SK-N-SH (cell line): ENCODE measurements at regions not wholly inside any gene's neighbourhood (a gene's known extent, or its start where the extent isn't known, plus 50 kb on each side); places are given as distances from the start of the nearest gene placed in this dataset.
A peak's percentile ranks its signal among the peaks of the same experiment; 100 is the strongest.

Experiments used
- CTCF ChIA-PET: fragments of 300-600, 350-600 bp; formaldehyde crosslinking; extraction: SDS; loops from one replicate; lab custom pipeline; 2021; lab: Yijun Ruan, JAX
- POLR2A ChIA-PET: fragments of 350-600 bp; sonication (Branson Sonifier 250); formaldehyde crosslinking; extraction: SDS; loops from one replicate; lab custom pipeline; 2020; ENCODE audit warnings: antibody characterized with exemption, inconsistent platforms; lab: Yijun Ruan, JAX
- DNase-seq: peaks from one replicate; pipeline ENCODE4 v3.0.0; 2012
- H2AFZ ChIP-seq: fragments of 200-600 bp; sonication (generic); 2 replicates; pipeline ENCODE4 v1.8.1; 2016; ENCODE audit warnings: antibody characterized with exemption, mild to moderate bottlenecking, low read depth
- H3F3A ChIP-seq: fragments of 200-600 bp; sonication (generic); replicated peaks from 2 replicates; pipeline ENCODE3; 2016; ENCODE audit warnings: antibody characterized with exemption, mild to moderate bottlenecking; ENCODE audit not compliant: insufficient read depth
- H3K27ac ChIP-seq, 2 experiments: fragments of 200-500 bp in 1 of 2; fragments of 200-600 bp in 1 of 2; sonication (Bioruptor generic) in 1 of 2; sonication (generic), shearing (Covaris generic) in 1 of 2; 2 replicates each; pipeline versions ENCODE4 v1.5.1 to v1.6.1; 2014 to 2016; ENCODE audit warnings: low read depth in 2 of 2, inconsistent platforms in 1 of 2, low read length in 1 of 2, mild to moderate bottlenecking in 1 of 2, mixed read lengths in 1 of 2
- H3K27me3 ChIP-seq: fragments of 200-600 bp; sonication (generic), shearing (Covaris generic); 2 replicates; pipeline ENCODE4 v1.6.1; 2016; ENCODE audit warnings: mixed run types; ENCODE audit not compliant: insufficient read depth
- H3K36me3 ChIP-seq, 2 experiments: fragments of 200-500 bp in 1 of 2; fragments of 200-600 bp in 1 of 2; sonication (Bioruptor generic) in 1 of 2; sonication (generic) in 1 of 2; replicated peaks in 1 of 2; 2 replicates each; pipeline versions ENCODE3 to v1.5.1; 2014 to 2016; ENCODE audit warnings: low read length in 1 of 2, mild to moderate bottlenecking in 1 of 2; ENCODE audit not compliant: insufficient read depth in 2 of 2, control insufficient read depth in 1 of 2
- H3K4me1 ChIP-seq, 2 experiments: fragments of 200-500 bp in 1 of 2; fragments of 200-600 bp in 1 of 2; sonication (Bioruptor generic) in 1 of 2; sonication (generic), shearing (Covaris generic) in 1 of 2; 2 replicates each; pipeline versions ENCODE4 v1.5.1 to v1.6.1; 2014 to 2016; ENCODE audit warnings: low read depth in 1 of 2, low read length in 1 of 2, mixed run types in 1 of 2; ENCODE audit not compliant: insufficient read depth in 2 of 2, control insufficient read depth in 1 of 2
- H3K4me2 ChIP-seq: fragments of 200-600 bp; sonication (generic), shearing (Covaris generic); 2 replicates; pipeline ENCODE4 v1.6.1; 2017; ENCODE audit warnings: mixed run types
- H3K4me3 ChIP-seq, 2 experiments: fragments of 200-500 bp in 1 of 2; fragments of 200-600 bp in 1 of 2; sonication (Bioruptor generic) in 1 of 2; sonication (generic), shearing (Covaris generic) in 1 of 2; 2 replicates each; pipeline versions ENCODE4 v1.5.1 to v1.8.1; 2014 to 2016; ENCODE audit warnings: low read depth in 2 of 2, inconsistent platforms in 1 of 2, low read length in 1 of 2, mild to moderate bottlenecking in 1 of 2, mixed read lengths in 1 of 2, moderate library complexity in 1 of 2
- H3K79me2 ChIP-seq: fragments of 200-600 bp; sonication (generic); 2 replicates; pipeline ENCODE4 v1.8.1; 2017; ENCODE audit warnings: mild to moderate bottlenecking; ENCODE audit not compliant: insufficient read depth
- H3K9ac ChIP-seq: fragments of 200-600 bp; sonication (generic); 2 replicates; pipeline ENCODE4 v1.6.1; 2017; ENCODE audit warnings: mixed run types
- H3K9me2 ChIP-seq: fragments of 200-600 bp; sonication (generic); 2 replicates; pipeline ENCODE4 v1.6.1; 2017; ENCODE audit warnings: mixed run types
- H3K9me3 ChIP-seq: fragments of 200-600 bp; sonication (generic); 2 replicates; pipeline ENCODE4 v1.6.1; 2017; ENCODE audit warnings: mixed run types, mild to moderate bottlenecking, moderate library complexity
- H4K20me1 ChIP-seq: fragments of 200-600 bp; sonication (generic); 2 replicates; pipeline ENCODE4 v1.6.1; 2017; ENCODE audit warnings: mild to moderate bottlenecking, mixed run types; ENCODE audit not compliant: insufficient read depth
- ELF1 ChIP-seq: IDR thresholded peaks from 2 replicates; pipeline ENCODE4 v1.4.0; 2012
- EZH2phosphoT487 ChIP-seq: fragments of 200-600 bp; sonication (generic); IDR thresholded peaks from 2 replicates; pipeline ENCODE4 v1.6.1; 2017; ENCODE audit warnings: low read depth, mixed run types, mild to moderate bottlenecking, antibody characterized with exemption, moderate library complexity, borderline replicate concordance
- FOSL2 ChIP-seq: IDR thresholded peaks from 2 replicates; pipeline ENCODE4 v1.4.0; 2012; ENCODE audit warnings: low read depth, mild to moderate bottlenecking, moderate library complexity, borderline replicate concordance
- MXI1 ChIP-seq: IDR thresholded peaks from 2 replicates; pipeline ENCODE4 v1.6.1; 2012; ENCODE audit warnings: mild to moderate bottlenecking, low read depth, low read length, improper control_type of control experiment
- NFIC ChIP-seq: IDR thresholded peaks from 2 replicates; pipeline ENCODE4 v1.4.0; 2012; ENCODE audit warnings: borderline replicate concordance
- NRF1 ChIP-seq: IDR thresholded peaks from 2 replicates; pipeline ENCODE4 v1.6.1; 2012; ENCODE audit warnings: low read depth, mild to moderate bottlenecking, low read length
- POLR2AphosphoS5 ChIP-seq: IDR thresholded peaks from 2 replicates; pipeline ENCODE4 v1.6.1; 2012; ENCODE audit warnings: low read depth, low read length
- RAD21 ChIP-seq: IDR thresholded peaks from 2 replicates; pipeline ENCODE4 v1.6.1; 2012; ENCODE audit warnings: mild to moderate bottlenecking, low read length
- RFX5 ChIP-seq: IDR thresholded peaks from 2 replicates; pipeline ENCODE4 v1.6.1; 2012; ENCODE audit warnings: mild to moderate bottlenecking, improper control_type of control experiment, low read length
- RXRA ChIP-seq: IDR thresholded peaks from 2 replicates; pipeline ENCODE4 v1.4.0; 2012; ENCODE audit warnings: low read depth, mild to moderate bottlenecking, borderline replicate concordance
- SIN3A ChIP-seq: IDR thresholded peaks from 2 replicates; pipeline ENCODE4 v1.6.1; 2012; ENCODE audit warnings: low read depth, mild to moderate bottlenecking, low read length, moderate library complexity, borderline replicate concordance
- SMC3 ChIP-seq: IDR thresholded peaks from 2 replicates; pipeline ENCODE4 v1.6.1; 2012; ENCODE audit warnings: low read depth, low read length, improper control_type of control experiment
- TCF12 ChIP-seq: IDR thresholded peaks from 2 replicates; pipeline ENCODE4 v1.4.0; 2012
- TEAD4 ChIP-seq: IDR thresholded peaks from 2 replicates; pipeline ENCODE4 v1.4.0; 2012; ENCODE audit warnings: mild to moderate bottlenecking, borderline replicate concordance; ENCODE audit not compliant: insufficient read depth
- YY1 ChIP-seq: IDR thresholded peaks from 2 replicates; pipeline ENCODE4 v1.4.0; 2012; ENCODE audit warnings: low read depth, mild to moderate bottlenecking
- WGBS: methylation state at CpG from one replicate; pipeline ENCODE4 v1.1.6; 2017; ENCODE audit warnings: low lambda C conversion rate; 5-methylcytosine and 5-hydroxymethylcytosine counted together
- TF ChIP-seq, protein P1 (sequence below): IDR thresholded peaks from 2 replicates; pipeline ENCODE4 v1.6.1; 2012; ENCODE audit warnings: mild to moderate bottlenecking, low read depth, low read length, moderate library complexity
- TF ChIP-seq, protein P2 (sequence below): IDR thresholded peaks from 2 replicates; pipeline ENCODE4 v1.4.0; 2012; ENCODE audit warnings: low read depth, borderline replicate concordance
- TF ChIP-seq, protein P3 (sequence below): fragments of 200-600 bp; sonication (generic); IDR thresholded peaks from 2 replicates; pipeline ENCODE4 v1.6.1; 2017; ENCODE audit warnings: antibody characterized with exemption, mild to moderate bottlenecking, moderate library complexity
- TF ChIP-seq, protein P4 (sequence below): IDR thresholded peaks from 2 replicates; pipeline ENCODE4 v1.4.0; 2012; ENCODE audit warnings: low read depth
- TF ChIP-seq, protein P5 (sequence below): fragments of 150-350 bp; IDR thresholded peaks from 2 replicates; pipeline ENCODE4 v1.6.1; 2016; ENCODE audit warnings: mild to moderate bottlenecking, low read depth, low read length

DNA sequence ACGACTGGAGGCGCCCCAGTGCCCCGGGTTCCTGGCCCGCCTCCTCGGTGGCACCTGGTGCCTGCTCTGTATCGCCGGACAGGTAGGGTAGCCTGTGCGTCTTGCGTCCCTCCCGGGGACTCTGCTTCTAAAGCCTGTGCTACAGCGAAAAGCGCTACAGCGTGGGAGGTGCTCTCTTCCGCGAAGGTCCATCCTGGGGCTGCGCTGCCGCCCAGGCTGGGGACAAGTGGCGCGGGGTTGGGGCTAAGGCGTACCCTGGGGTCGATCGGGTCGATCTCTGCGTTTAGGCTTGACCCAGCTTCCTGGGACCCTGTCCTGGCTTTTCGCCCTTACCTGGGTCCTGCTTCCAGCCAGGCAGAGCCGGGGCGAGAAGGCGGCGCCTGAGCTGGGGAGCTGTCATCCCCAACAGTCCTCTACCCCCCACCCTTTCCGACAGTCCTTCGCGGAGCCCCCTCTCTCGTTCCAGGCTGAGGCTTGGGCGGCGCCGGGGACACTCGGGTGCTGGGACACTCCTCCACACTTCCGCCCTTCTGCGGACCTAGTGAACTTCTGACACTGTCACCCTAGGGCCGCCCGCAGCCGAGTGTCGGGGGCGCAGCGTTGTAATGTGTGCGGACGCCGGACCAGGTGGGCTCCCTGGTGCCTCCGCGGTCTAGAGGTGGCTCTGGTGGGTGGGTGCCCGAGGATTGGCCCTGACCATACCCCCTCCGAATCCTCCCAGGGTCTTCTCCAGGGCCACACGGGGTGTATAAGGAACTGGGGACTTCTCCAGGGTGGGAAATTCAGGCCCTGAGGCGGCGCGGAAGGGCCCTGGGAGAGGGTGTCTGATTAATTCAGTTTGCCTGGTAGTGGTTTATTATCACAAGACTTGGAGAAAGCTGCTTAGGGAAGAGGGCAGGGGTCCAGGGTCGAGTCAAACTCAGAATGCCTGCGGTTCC lies 328.2 kb downstream of the SH3GL2 start:
- Histone ChIP-seq H2AFZ (no peak overlapping the region), H3K4me2 (no peak overlapping the region), H3K27me3 (peaks cover 36% of the 10 kb centered on the region), H3K9ac (no peak overlapping the region), H4K20me1 (no peaks in the 10 kb centered on the region), H3K4me3 (no peak overlapping the region), H3K4me1 (no peaks in the 10 kb centered on the region), H3K36me3 (no peaks in the 10 kb centered on the region), H3K79me2 (no peaks in the 10 kb centered on the region), H3K9me2 (no peaks in the 10 kb centered on the region), H3K27ac (no peak overlapping the region), H3F3A (no peaks in the 10 kb centered on the region), H3K9me3 (no peaks in the 10 kb centered on the region)
- TF ChIP-seq, protein P1, sequence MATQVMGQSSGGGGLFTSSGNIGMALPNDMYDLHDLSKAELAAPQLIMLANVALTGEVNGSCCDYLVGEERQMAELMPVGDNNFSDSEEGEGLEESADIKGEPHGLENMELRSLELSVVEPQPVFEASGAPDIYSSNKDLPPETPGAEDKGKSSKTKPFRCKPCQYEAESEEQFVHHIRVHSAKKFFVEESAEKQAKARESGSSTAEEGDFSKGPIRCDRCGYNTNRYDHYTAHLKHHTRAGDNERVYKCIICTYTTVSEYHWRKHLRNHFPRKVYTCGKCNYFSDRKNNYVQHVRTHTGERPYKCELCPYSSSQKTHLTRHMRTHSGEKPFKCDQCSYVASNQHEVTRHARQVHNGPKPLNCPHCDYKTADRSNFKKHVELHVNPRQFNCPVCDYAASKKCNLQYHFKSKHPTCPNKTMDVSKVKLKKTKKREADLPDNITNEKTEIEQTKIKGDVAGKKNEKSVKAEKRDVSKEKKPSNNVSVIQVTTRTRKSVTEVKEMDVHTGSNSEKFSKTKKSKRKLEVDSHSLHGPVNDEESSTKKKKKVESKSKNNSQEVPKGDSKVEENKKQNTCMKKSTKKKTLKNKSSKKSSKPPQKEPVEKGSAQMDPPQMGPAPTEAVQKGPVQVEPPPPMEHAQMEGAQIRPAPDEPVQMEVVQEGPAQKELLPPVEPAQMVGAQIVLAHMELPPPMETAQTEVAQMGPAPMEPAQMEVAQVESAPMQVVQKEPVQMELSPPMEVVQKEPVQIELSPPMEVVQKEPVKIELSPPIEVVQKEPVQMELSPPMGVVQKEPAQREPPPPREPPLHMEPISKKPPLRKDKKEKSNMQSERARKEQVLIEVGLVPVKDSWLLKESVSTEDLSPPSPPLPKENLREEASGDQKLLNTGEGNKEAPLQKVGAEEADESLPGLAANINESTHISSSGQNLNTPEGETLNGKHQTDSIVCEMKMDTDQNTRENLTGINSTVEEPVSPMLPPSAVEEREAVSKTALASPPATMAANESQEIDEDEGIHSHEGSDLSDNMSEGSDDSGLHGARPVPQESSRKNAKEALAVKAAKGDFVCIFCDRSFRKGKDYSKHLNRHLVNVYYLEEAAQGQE = no peak
- TF ChIP-seq, protein P2, sequence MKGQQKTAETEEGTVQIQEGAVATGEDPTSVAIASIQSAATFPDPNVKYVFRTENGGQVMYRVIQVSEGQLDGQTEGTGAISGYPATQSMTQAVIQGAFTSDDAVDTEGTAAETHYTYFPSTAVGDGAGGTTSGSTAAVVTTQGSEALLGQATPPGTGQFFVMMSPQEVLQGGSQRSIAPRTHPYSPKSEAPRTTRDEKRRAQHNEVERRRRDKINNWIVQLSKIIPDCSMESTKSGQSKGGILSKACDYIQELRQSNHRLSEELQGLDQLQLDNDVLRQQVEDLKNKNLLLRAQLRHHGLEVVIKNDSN = no peak
- TF ChIP-seq RXRA = no peak
- TF ChIP-seq SMC3 = no peak
- no peak for TF ChIP-seq RFX5
- no peak for TF ChIP-seq EZH2phosphoT487
- TF ChIP-seq, protein P3, sequence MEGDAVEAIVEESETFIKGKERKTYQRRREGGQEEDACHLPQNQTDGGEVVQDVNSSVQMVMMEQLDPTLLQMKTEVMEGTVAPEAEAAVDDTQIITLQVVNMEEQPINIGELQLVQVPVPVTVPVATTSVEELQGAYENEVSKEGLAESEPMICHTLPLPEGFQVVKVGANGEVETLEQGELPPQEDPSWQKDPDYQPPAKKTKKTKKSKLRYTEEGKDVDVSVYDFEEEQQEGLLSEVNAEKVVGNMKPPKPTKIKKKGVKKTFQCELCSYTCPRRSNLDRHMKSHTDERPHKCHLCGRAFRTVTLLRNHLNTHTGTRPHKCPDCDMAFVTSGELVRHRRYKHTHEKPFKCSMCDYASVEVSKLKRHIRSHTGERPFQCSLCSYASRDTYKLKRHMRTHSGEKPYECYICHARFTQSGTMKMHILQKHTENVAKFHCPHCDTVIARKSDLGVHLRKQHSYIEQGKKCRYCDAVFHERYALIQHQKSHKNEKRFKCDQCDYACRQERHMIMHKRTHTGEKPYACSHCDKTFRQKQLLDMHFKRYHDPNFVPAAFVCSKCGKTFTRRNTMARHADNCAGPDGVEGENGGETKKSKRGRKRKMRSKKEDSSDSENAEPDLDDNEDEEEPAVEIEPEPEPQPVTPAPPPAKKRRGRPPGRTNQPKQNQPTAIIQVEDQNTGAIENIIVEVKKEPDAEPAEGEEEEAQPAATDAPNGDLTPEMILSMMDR = no peak
- TF ChIP-seq POLR2AphosphoS5 = no peak
- TF ChIP-seq NRF1 = no peak
- no peak for TF ChIP-seq YY1
- TF ChIP-seq TCF12 = no peak
- TF ChIP-seq RAD21 = no peak
- TF ChIP-seq, protein P4, sequence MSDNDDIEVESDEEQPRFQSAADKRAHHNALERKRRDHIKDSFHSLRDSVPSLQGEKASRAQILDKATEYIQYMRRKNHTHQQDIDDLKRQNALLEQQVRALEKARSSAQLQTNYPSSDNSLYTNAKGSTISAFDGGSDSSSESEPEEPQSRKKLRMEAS = no peak
- no peak for TF ChIP-seq FOSL2
- no peak for TF ChIP-seq SIN3A
- no peak for TF ChIP-seq MXI1
- TF ChIP-seq ELF1 = no peak
- no peak for TF ChIP-seq TEAD4
- TF ChIP-seq, protein P5, sequence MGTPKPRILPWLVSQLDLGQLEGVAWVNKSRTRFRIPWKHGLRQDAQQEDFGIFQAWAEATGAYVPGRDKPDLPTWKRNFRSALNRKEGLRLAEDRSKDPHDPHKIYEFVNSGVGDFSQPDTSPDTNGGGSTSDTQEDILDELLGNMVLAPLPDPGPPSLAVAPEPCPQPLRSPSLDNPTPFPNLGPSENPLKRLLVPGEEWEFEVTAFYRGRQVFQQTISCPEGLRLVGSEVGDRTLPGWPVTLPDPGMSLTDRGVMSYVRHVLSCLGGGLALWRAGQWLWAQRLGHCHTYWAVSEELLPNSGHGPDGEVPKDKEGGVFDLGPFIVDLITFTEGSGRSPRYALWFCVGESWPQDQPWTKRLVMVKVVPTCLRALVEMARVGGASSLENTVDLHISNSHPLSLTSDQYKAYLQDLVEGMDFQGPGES = no peak
- TF ChIP-seq NFIC = no peak
- ChIA-PET POLR2A (no interaction called here), CTCF (no interaction called here)
- peak; percentile 10 for DNase-seq
- WGBS = 10% methylated on average over 21 of the region's 58 CpGs
